ENCODE measurements at regions not wholly inside any gene's neighbourhood (a gene's known extent, or its start where the extent isn't known, plus 50 kb on each side); places are given as distances from the start of the nearest gene placed in this dataset.
"Not testable (repeated sequence)": the region's sequence is repeated elsewhere in the genome, so short reads cannot be mapped to it uniquely, and the experiment has no call there.

GRCh38 chr5:162638849-162639248 is 571.3 kb downstream of the GABRG2 start:
- DNase-seq = no peak

GRCh38 chr5:162641142-162641813 is 573.7 kb downstream of the GABRG2 start:
- DNase-seq = no peak

DNA sequence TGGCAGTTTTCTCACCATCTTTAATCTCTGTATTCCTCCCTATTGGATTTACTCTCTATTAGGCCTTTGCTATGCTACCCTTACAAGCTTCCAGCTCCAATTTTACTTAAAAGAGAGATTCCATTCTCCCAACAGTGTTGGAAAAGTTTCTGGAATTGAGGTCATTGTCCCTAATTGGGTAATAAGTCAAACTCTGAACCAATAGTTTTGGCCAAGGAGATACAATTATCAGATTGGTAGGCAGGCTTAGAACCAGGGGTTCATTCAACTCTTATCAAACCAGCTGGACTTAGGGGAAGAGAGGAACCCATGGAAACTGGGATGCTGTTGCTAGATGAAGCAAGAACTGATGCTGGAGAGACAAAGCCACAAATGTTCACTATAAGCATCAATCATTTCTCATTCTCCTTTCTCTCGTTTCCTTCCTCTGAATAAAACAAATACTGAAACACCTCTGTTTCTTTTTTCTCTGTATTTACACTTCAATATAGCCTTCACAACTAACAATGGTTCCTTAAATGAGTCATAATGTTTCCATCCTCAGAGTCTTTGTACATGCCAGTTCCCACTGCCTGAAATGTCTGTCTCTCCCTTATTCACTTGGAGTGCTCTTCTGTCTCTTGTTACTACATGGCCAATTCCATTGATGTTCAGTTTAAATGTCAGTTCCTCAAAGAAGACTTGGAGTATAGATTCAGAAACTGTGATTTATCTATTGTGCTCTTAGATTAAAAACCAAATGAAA is 587.3 kb downstream of the GABRG2 start:
- no peak for DNase-seq

DNA sequence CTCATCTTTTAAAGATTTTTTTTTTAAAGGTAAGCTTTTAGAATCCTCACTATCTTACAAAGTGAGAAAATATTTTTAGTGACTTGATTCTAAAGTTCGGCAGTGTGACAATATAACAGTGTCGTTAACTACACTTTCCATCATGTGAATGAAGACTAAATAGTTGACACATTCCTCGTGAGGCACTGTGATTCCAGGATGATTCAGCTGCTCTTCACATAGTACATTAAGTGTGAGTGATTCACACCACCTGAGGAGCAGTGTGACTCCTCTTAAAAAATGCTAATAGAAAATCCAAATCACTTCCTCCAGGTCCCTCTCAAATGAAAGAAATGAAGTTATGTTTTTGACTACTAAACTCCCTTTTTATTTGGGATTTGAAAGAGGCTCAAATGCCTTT is 589.5 kb downstream of the GABRG2 start:
- DNase-seq = no peak

- DNase-seq = no peak
Observed at GRCh38 chr5:162664846-162665245, 597.3 kb downstream of the GABRG2 start.

- DNase-seq = no peak
Observed at GRCh38 chr5:162668926-162669325, 601.4 kb downstream of the GABRG2 start.

GRCh38 chr5:162672061-162672460 is 604.5 kb downstream of the GABRG2 start:
- DNase-seq = no peak

DNA sequence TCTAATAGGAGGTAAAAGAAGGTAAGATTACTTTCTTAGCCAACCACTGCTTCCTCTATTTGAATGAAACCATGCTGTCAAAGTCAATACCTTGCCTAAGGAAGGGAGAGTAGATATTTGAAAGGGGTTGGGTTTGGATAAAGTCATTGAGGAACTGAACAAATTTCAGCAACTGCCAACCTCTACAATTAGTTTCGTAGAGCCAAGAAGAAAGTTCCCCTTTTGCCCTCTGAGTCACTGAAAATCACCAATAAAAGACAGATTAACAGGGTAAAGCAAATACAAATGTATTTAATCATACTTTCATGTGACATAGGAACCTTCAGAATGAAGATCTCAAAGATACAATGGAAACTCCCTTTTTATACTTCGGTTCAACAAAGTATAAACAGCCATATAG is 615.7 kb downstream of the GABRG2 start:
- no peak for DNase-seq

GRCh38 chr5:162684145-162684544 is 616.6 kb downstream of the GABRG2 start:
- DNase-seq = no peak

GRCh38 chr5:162685302-162685701 is 617.7 kb downstream of the GABRG2 start:
- no peak for DNase-seq

DNA sequence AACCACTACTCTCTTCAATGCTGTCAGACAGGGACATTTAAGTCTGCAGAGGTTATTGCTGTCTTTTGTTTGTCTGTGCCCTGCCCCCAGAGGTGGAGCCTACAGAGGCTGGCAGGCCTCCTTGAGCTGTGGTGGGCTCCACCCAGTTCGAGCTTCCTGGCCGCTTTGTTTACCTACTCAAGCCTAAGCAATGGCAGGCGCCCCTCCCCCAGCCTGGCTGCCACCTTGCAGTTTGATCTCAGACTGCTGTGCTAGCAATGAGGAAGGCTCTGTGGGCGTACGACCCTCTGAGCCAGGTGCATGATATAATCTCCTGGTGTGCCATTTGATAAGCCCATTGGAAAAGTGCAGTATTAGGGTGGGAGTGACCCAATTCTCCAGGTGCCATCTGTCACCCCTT is 628.7 kb downstream of the GABRG2 start:
- DNase-seq = not testable (repeated sequence)

DNA sequence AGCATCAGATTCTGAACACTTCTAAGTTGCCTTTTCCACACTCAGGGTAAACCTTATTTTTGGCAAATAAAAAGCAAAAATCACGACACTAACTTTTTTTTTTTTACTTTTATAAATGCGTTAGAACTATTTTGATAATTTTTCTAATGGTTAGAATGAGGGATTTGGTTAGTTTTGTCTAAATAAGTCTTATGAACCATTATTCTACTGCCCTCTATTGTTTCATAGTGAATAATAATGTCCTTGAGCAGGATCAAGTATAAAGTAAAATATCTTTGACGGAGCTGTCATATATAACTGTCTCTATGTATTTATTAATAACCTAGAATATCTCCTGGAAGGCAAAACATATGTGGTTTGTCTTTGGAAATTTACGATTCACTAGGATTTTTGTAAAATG is 631.8 kb downstream of the GABRG2 start:
- no peak for DNase-seq

DNA sequence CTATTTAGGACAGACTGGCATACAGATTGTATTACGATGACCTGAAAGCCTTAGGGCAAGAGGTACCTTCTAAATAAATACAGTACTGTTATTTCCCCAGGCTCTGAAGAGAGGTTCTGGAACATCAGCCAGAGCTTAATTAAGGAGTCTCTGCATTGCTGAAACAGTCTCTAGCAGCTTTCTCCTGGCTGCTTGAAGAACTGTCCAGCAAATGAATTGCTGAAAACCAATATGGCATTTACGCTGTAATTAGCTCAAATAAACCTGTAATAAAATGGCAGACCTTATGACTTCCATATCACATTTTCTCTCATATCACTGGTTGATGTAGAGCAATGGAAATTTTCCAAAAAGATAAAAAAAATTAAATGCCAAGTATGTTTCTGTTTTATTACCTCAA is 636.3 kb downstream of the GABRG2 start:
- no peak for DNase-seq

GRCh38 chr5:162711244-162711643 is 643.7 kb downstream of the GABRG2 start:
- no peak for DNase-seq

DNA sequence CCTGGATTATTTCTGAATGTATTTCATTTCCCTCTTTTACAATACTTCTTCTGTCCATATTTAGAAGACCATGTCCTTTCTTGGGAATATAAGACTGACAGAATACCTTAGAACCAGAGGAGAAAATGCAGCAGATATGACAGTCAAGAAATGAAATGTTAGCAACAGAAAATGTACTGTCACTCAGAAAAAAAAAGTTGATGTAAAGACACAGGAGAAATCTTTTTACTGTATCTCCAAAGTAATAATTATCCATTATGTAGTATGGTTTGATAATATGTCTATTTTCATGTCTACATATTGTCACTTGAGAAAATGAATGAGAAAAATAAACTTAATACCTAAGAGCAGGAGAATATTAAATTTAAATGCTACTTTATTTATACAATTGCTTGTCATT is 652.1 kb downstream of the GABRG2 start:
- DNase-seq = no peak

DNA sequence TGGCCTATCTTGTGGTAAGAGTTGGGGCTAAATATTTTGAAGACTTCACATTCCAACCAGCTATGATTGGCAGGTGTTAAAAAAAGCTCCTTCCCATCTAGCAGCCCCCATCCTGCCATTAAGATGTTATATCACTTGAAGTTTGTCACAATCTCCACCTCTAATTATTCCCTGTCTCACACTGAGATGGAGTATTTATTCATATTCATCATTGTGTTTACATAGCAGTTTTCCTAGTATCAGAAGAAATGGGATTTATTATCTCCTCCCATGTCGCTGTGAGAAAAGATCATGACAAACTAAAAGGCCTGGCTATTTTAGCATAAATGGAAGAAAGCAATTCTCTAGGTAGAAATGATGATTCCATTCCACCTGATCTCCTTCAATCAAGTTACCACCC is 653.6 kb downstream of the GABRG2 start:
- no peak for DNase-seq

- no peak for DNase-seq
Observed at GRCh38 chr5:162752612-162753011, 684.8 kb upstream of the CCNG1 start.

GRCh38 chr5:162762119-162762518 is 675.3 kb upstream of the CCNG1 start:
- no peak for DNase-seq

DNA sequence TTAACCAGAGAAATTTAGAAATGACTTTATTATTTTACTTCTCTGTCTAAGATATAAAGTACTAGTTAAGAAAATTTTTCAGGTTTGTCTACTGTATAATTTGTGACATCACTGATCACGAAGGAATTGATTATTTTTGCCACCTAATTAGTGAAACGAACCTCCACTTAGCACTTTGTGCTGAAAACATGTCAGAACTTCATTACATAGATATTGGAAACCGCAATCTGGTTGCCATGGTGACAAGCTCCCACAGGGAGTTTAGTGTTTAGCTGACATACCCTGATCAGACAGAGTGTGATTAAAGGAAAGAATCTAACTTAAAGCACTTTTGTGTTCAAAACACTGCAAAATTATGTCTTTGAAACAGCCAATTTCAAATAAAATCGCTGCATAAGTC is 668.4 kb upstream of the CCNG1 start:
- DNase-seq = peak; percentile 2 to 67

DNA sequence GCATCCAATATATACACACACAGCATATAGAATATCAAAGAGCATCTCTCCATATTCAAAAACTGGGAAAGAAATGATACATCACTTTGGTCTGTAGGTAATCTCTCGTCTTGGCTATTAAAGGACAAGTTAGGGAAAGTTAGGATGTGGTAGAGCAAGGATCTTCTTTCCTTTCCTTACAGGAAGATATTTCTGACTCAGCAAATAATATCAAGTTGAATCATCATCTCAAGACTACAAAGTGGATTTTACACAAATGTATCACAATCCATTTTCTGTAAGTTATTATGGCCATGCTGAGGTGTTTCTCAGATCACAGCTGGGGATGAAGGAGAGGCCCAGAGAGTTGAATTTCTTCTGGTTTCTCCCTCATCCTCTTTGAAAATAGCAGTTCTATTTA is 651.7 kb upstream of the CCNG1 start:
- DNase-seq = no peak

DNA sequence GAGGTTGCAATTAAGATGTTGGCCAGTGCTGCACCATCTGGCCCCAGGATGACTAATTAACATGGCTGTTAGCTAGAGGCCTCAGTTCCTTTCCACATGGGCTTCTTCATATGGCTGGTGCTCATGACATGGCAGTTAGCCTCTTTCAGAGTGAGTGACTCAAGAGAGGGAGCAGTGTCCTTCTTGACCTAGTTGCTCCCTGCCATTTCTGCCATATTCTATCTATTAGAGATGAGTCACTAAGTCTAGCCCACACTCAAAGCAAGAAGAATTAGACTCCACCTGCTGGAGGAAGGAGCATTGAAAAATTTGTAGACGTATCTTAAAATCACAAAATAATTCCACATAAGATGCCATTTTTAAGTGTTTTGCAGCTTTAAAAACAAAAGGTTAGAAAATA is 651.2 kb upstream of the CCNG1 start:
- DNase-seq = peak; percentile 24 to 49

DNA sequence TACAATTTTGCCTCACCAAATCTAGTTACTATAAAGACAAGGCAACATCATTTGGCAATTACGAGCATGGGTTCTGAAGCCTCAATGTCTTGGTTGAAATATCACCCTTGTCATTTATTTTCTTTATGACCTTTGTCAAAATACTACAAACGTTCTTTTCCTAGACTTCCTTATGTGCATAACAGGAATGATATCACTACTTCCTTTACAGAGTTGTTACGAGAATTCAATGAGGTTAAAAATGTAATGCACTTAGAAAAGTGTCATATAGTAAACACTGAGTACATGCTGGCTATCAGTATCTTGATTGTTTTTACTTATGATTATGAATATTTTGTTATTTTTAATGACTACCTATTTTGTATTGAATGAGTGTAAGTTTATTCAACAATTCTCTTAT is 640.9 kb upstream of the CCNG1 start:
- no peak for DNase-seq

GRCh38 chr5:162800301-162800700 is 637.1 kb upstream of the CCNG1 start:
- DNase-seq = no peak

DNA sequence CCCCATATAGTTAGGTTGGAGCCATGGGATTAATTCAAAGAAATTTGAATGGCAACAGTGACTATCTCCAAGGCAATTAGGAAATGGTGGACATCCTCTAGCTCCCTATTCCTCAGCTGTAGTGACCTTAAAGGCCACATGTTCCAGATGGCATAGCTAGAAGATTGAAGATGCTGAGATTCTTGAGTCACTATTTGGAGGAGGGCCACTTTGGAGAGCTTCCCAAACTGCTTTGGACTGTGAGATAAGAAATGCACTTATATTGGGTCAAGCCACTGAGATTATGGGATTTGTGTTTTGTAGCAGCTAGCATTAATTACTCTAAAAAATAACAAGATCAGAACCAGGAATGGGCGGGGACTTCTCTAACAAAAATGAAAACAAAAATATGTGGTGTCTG is 636.2 kb upstream of the CCNG1 start:
- DNase-seq = no peak

- DNase-seq = no peak
Observed at GRCh38 chr5:162806195-162806594, 631.2 kb upstream of the CCNG1 start.

Measured in NCI-H524 (cell line).